ENCODE measurements at regions not wholly inside any gene's neighbourhood (a gene's known extent, or its start where the extent isn't known, plus 50 kb on each side); places are given as distances from the start of the nearest gene placed in this dataset.
A peak's percentile ranks its signal among the peaks of the same experiment; 100 is the strongest.

DNA sequence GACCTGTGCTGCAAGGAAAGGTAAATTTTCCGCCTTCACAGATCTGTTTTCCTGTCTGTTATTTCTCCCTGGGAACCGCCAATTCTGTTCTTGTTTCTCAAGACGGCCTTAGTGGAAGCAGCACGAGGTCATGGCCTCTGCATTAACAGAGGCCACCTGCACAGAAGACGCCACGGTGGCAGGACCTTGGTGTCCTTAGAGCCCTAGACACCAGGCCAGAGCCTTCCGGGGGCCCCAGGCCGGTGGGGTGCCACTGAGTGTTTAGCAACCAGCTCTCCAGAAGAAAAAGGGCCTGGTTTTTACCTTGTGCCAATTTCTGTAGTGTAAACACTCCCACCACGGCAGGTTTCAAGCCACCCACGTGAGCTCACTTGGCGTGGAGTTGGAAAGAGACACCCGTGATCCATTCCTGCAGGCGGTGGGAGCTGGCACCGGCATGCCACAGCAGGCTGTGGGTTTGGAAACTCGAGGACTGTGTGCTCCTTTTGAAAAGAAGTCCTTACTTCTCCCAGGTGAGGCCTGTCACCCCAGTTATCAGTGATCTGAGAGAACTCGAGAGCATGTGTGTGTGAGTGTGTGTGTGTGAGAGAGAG lies 103.9 kb upstream of the HDAC4 start:
- peaks cover 3 to 10% (median 8%) of the 10 kb centered on the region in 4 donors for H3K4me1 ChIP-seq
- 75 to 84% (median 79%) methylated on average over 12 to 16 of the region's 16 CpGs for WGBS, 5 donors
- no peak for DNase-seq
- no peak overlapping the region for H3K4me3 ChIP-seq
- H3K27me3 ChIP-seq = no peaks in the 10 kb centered on the region
- no peaks in the 10 kb centered on the region for H3K9me3 ChIP-seq
- no peaks in the 10 kb centered on the region for H3K36me3 ChIP-seq
- intact Hi-C loops (cut with DNase I; ENCODE audit: low total_unique reads) = no loop called here
- TF ChIP-seq, protein P1, sequence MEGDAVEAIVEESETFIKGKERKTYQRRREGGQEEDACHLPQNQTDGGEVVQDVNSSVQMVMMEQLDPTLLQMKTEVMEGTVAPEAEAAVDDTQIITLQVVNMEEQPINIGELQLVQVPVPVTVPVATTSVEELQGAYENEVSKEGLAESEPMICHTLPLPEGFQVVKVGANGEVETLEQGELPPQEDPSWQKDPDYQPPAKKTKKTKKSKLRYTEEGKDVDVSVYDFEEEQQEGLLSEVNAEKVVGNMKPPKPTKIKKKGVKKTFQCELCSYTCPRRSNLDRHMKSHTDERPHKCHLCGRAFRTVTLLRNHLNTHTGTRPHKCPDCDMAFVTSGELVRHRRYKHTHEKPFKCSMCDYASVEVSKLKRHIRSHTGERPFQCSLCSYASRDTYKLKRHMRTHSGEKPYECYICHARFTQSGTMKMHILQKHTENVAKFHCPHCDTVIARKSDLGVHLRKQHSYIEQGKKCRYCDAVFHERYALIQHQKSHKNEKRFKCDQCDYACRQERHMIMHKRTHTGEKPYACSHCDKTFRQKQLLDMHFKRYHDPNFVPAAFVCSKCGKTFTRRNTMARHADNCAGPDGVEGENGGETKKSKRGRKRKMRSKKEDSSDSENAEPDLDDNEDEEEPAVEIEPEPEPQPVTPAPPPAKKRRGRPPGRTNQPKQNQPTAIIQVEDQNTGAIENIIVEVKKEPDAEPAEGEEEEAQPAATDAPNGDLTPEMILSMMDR (IDR thresholded peaks at IDR 0.05) = no peak
- TF ChIP-seq EP300 (IDR thresholded peaks at IDR 0.05) (no peak), POLR2A (IDR thresholded peaks at IDR 0.05) (no peak)
- no peak overlapping the region for H3K27ac ChIP-seq

DNA sequence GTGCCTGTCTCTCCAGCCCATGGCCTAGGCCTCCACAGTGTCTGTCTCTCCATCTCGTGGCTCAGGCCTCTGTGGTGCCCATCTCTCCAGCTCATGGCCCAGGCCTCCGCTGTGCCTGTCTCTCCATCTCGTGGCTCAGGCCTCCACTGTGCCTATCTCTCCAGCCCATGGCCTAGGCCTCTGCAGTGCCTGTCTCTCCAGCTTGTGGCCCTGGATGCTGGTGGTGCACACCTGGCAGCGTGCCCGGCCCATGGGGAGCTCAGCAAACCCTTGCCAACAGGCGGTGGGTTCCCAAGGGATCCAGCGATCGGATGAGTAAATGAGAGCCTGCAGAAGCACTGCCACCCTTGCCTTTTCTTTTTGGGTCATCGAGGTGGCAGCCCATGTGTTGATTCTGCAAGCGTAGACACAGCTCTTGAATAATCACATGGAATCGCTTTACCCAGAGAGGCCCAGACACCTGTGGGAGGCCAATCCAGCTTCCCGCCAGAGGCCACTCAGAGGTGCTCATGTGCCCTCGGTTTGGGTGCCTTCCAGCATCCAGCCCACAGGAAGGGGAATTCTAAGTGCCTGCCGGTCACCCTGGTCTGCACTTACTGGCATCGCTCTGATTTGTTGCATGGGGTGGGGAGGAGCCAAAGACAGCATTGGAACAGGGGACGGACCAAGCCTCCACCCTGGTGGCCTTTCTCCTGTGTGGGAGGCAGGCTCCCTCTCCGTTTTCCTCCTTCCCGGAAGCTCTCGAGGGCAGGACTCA lies 101.8 kb upstream of the HDAC4 start:
- Histone ChIP-seq H3K4me3 (no peak overlapping the region), H3K9me3 (no peaks in the 10 kb centered on the region), H3K4me1 (peaks cover 5 to 25% (median 14%) of the 10 kb centered on the region in 4 donors), H3K27me3 (no peaks in the 10 kb centered on the region), H3K27ac (peak overlapping the region in 2 of 5 donors; percentile 72 to 81), H3K36me3 (no peaks in the 10 kb centered on the region)
- no peak for TF ChIP-seq POLR2A (IDR thresholded peaks at IDR 0.05)
- no peak for TF ChIP-seq EP300 (IDR thresholded peaks at IDR 0.05)
- TF ChIP-seq, protein P1 (IDR thresholded peaks at IDR 0.05) = no peak
- no peak for TF ChIP-seq POLR2AphosphoS5 (IDR thresholded peaks at IDR 0.05)
- no peak for DNase-seq
- intact Hi-C loops (cut with DNase I; ENCODE audit: low total_unique reads) = no loop called here
- WGBS, 5 donors = 76 to 89% (median 86%) methylated on average over 16 to 19 of the region's 19 CpGs

DNA sequence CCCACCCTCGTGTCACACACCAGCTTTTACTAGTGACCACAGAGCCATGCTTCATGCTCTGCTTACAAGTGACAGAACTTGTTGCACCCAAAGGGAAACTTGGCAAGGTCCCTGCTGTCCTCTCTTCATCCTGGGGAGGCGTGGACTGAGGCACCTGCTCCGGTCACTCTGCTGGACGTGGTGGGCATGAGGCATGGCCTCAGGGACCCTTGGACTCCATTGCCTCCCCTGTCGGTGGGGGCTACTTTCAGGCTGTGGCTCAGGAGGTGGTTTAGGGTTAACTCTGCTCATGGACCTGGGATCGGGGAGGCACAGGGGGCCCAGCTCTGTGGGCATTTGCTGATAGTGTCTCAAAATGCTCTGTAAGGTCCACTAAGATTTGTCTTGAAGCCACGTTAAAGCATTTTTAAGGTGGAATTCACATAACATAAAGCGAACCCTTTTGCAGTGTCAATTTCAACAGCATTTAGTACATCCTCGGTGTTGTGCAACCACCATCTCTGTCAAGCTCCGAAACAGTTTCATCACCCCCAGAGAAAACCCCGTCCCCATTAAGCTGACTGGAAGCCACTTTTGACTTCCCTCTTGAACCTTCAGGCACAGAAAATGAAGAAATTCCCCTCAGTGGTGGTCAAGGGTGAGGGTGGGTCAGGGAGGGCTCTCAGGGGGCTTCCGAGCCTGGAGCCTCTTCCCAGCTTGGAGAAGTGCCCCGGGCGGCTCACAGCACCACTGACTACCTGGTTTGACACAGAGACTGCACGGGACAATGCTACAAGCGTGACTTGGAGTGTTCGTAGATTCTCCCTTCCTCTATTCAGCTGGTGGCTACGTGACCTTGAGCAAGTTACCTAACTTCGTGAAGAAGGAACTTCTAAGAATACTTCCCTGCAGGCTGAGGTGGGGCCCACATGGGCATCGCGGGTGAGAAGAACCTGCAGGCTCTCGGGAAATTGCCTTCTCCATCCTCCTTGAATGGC lies 100.0 kb upstream of the HDAC4 start:
- Histone ChIP-seq H3K36me3 (no peaks in the 10 kb centered on the region), H3K9me3 (no peaks in the 10 kb centered on the region), H3K4me1 (peaks cover 5 to 25% (median 14%) of the 10 kb centered on the region in 4 donors), H3K27me3 (no peaks in the 10 kb centered on the region), H3K27ac (peak overlapping the region in 3 of 5 donors; percentile 46 to 81 (median 72)), H3K4me3 (no peak overlapping the region)
- 71 to 81% (median 79%) methylated on average over 21 to 22 of the region's 22 CpGs for WGBS, 5 donors
- intact Hi-C loops (cut with DNase I; ENCODE audit: low total_unique reads) = no loop called here
- TF ChIP-seq, protein P1 (IDR thresholded peaks at IDR 0.05) = no peak
- TF ChIP-seq POLR2A (IDR thresholded peaks at IDR 0.05) (no peak), EP300 (IDR thresholded peaks at IDR 0.05) (no peak), POLR2AphosphoS5 (IDR thresholded peaks at IDR 0.05) (no peak)
- no peak for DNase-seq

All from stomach (tissue), 8 donors.